ENCODE measurements at regions not wholly inside any gene's neighbourhood (a gene's known extent, or its start where the extent isn't known, plus 50 kb on each side); places are given as distances from the start of the nearest gene placed in this dataset.

GRCh38 chr1:232451506-232451905 is 178.4 kb downstream of the SIPA1L2 start:
- Mint-ChIP-seq H3K27ac (no peak overlapping the region), H3K9me3 (no peaks in the 10 kb centered on the region), H3K27me3 (ENCODE audit: low read depth) (no peaks in the 10 kb centered on the region), H3K4me1 (peaks cover 18 to 22% of the 10 kb centered on the region in 2 experiments), H3K4me3 (no peak overlapping the region), H3K36me3 (ENCODE audit: insufficient read depth in 1 of 3, low read depth in 3 of 3) (peaks cover 0 to 6% (median 0%) of the 10 kb centered on the region in 3 experiments; a peak in 1 of 7 replicates)
- Histone ChIP-seq H3K14ac (ENCODE audit: insufficient read depth, low read length) (no peak overlapping the region), H4K20me1 (ENCODE audit: control insufficient read depth, insufficient read depth, insufficient read length) (no peaks in the 10 kb centered on the region), H2BK20ac (ENCODE audit: low read depth, low read length, poor library complexity, severe bottlenecking) (no peak overlapping the region), H2BK12ac (ENCODE audit: insufficient read length, low read depth, low read length) (no peak overlapping the region), H3K27me3 (ENCODE audit: insufficient read depth, low read length) (no peaks in the 10 kb centered on the region), H4K8ac (replicated peaks; ENCODE audit: insufficient read length, low read depth, low read length) (no peak overlapping the region), H3K27ac (ENCODE audit: insufficient read length, low read depth, low read length) (no peak overlapping the region), H4K5ac (ENCODE audit: insufficient read length, low read depth, low read length) (no peak overlapping the region), H3K4me2 (ENCODE audit: insufficient read depth, insufficient read length, low read length) (no peak overlapping the region), H2AK5ac (ENCODE audit: insufficient read length, low read length) (no peak overlapping the region), H3K18ac (ENCODE audit: insufficient read length, low read depth, low read length) (no peak overlapping the region), H3K56ac (ENCODE audit: insufficient read length, low read depth, low read length) (no peak overlapping the region), H3K9me3 (ENCODE audit: control insufficient read depth, low read depth, low read length) (no peaks in the 10 kb centered on the region), H2BK15ac (ENCODE audit: low read depth, low read length) (no peak overlapping the region), H2AFZ (ENCODE audit: low read length) (no peak overlapping the region), H2BK5ac (ENCODE audit: insufficient read length, low read length) (no peak overlapping the region), H4K91ac (ENCODE audit: insufficient read length, low read depth, low read length) (no peak overlapping the region), H3K79me2 (ENCODE audit: insufficient read depth, low read length) (no peaks in the 10 kb centered on the region), H3K79me1 (ENCODE audit: insufficient read depth, low read depth, low read length, poor library complexity, severe bottlenecking) (no peaks in the 10 kb centered on the region), H2BK120ac (ENCODE audit: low read depth, low read length, poor library complexity, severe bottlenecking) (no peak overlapping the region), H3K4me1 (ENCODE audit: insufficient read depth, low read length) (peaks cover 8% of the 10 kb centered on the region; the same call in 1 of the 2 replicates), H3T11ph (ENCODE audit: low read length) (no peak overlapping the region), H3K4ac (ENCODE audit: low read depth, low read length) (no peak overlapping the region), H3K9ac (ENCODE audit: extremely low read depth, insufficient read length, low read length) (no peak overlapping the region), H3K23me2 (ENCODE audit: insufficient read length, low read depth, low read length, poor library complexity, severe bottlenecking) (no peaks in the 10 kb centered on the region), H3K23ac (ENCODE audit: insufficient read length, low read depth, low read length) (no peak overlapping the region)
- no peak for TF ChIP-seq CTCF (conservative IDR thresholded peaks at IDR 0.05)
- WGBS (ENCODE audit: extremely low coverage, insufficient read length, low lambda C conversion rate) = no CpG with 5 or more reads among the region's 2 CpGs
- DNase-seq = no peak
